Suppressor macrophage treated with lipopolysaccharide for 4 hours (primary cell): ENCODE measurements at regions not wholly inside any gene's neighbourhood (a gene's known extent, or its start where the extent isn't known, plus 50 kb on each side); places are given as distances from the start of the nearest gene placed in this dataset.

Experiments used
- DNase-seq: peaks from one replicate; pipeline ENCODE4 v3.0.0-alpha.2; 2020

DNA sequence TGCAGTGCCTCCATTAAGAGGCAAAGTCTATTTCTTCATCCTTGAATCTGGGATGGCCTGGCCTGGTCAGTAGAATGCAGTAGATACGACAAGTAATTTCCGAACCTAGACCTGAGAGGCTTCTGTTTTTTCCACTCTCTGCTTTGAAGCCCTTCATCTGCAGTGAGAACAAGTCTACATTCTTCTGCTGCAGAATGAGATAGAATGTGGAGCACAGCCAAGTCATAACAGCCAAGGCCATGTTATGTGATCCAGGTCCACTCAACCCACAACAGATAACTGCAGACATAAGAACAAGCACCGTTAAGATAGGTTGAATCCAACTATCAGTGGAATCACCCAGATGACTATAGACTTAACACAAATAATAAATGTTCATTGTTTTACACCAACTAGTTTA, 1297.7 kb downstream of the C4orf33 start:
- DNase-seq: no peak

DNA sequence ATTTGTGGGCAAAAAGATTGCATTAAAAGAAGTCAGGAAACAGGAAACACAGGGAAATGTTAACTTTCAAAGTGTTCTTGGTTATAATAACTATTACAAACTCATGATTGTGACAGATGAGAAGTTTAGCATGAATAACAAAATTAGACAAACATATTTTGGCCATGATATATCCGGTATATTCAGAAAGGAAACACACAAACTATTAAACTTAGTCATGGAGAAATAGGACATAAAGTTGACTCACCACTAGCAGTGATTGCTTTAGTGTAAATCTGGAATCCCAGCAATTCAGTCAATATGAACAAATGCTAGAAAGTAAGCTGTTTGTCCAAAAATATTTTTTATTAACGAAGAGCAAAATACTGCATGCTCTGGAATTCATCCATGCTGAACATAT, 1299.9 kb downstream of the C4orf33 start:
- no peak for DNase-seq

DNA sequence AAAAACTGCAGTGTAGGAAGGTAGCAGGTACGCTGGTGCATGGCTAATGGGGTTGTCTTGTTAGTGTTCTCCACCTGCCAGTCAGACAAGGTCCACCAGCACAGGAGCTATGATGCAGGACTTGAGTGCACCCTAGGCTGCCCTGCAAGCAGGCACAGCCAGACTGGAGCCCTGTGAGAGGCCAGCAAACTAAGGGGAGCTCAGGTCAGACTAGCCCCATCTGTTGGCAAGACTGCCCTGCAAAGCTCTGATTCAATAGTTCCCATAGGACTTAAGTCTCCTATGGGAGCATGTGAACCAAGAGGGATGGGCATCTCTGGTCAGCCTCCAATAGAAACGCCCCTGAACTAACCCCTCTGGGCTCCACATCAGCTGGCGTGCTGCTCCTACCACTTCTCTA, 1307.3 kb downstream of the C4orf33 start:
- DNase-seq: no peak

DNA sequence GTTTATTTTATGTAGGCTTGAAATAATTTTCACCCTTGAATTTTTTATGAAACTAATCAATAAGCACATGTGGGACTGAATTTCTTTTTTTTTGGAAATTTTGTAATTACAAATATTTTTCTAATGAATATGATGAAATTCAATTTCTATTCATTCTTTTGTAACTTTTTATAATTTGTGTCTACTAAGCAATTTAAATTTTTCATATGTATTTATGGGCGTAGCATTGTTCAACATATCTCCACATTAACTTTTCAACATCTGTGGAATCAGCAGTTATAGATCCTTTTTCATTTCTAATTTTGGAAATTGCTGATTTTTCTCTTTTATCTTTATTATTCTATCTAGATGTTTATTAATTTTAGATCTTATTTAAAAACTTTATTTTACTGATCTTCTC, 1320.3 kb downstream of the C4orf33 start:
- no peak for DNase-seq

DNA sequence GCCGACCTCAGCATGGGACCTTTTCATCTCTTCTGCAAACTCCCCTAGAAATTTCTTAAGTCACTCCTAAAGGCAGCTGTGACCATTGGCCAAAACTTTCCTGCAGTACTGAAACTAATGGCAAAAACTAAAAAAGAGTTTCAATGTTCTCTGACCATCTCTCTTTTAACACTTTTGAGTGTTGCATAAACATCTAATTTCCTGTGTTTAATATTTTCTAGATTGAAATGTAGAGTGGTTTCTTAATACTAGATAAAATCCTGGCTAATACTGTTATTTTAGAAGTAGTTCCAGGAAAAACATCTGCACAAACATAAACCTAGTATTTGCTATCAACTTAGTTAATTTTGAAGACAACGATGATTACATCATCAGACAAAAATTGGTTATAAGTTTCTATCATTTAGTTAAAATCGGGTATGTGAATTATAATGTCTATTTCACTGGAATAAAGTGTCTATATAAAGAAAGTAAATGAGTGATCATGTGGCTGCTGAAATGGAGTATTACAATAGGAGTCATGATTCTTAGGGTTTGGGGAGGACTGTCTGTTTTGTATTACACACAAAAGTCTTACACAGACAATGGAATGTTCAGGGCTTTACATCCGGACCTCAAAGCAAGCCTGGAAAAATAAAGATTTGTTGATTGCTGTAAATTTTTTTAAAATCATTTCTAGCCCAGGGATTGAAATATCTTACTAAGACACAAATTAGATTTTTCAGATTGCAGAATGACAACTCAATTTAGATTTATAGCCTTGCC, 1323.4 kb downstream of the C4orf33 start:
- no peak for DNase-seq

DNA sequence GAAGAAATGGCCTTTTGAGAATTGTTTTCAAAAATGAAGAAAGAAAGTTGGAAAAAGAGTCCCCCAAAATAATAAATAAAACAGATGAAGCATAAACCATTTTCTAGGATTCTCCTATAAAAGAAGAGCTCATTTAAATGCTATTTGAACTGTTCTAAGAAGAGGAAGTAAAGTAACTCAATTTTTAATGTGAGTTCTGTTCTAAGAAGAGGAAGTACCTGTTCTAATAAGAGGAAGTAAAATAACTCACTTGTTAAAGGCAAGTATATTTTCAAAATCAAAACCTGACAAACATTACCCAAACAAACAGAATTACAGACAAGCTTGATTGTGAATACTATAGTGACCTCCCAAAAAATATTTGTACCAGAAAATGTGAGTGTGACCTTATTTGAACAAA, 1326.3 kb downstream of the C4orf33 start:
- DNase-seq: no peak

DNA sequence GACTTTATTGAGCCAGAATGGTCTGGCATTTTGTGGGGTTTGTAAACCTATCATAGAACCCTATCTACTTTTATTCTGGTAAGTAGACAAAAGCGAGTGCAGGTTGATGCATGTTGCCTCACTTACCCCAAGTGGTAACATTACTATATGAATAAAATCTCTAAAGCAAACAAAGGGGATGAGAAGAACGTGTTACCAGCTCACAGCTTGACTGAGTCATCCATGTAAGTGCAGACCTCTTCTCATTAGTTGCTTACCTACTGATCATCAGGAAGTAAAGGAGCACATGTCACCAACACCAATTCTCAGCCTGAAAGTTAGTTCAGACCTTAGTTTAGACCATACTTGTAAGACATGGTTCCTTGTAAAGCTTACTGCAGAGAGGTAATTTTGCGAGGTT, 1328.3 kb downstream of the C4orf33 start:
- DNase-seq: no peak

DNA sequence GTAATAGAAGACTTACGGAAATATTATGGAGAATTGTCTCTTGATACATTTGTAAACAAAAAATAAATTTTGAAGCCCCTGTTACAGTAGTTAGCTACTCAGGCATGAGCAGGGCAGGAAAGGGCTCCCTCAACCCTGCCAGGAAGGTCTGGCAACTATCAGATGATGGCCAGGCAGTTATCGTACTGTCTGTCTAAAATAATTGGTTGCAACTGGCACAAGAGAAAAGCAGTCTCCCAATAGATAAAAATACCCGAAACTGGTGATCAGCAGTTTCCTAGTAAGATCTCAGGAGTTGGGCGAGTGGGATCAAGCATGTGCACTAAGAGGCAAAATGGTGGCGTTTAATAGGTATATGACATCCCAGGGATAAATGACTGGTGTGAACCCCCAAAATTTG, 1336.3 kb downstream of the C4orf33 start:
- DNase-seq: no peak

DNA sequence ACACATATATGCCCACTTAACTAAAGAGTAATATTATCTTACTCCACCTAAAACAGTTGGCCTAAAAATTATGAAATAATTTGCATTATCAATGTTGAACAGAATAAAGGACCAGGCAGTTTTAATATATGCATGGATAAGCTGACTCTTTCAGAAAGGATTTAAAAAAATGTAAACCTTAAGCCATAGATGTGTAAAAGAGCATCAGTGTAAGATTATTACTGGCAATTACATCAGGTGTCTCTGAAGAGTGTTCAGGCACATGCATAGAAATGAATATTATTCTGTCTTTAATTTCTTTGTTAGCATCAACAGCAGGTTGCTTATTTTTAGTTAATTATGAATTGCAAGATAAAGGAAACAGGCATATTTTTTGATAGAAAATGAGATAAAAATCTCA, 1353.8 kb downstream of the C4orf33 start:
- no peak for DNase-seq

DNA sequence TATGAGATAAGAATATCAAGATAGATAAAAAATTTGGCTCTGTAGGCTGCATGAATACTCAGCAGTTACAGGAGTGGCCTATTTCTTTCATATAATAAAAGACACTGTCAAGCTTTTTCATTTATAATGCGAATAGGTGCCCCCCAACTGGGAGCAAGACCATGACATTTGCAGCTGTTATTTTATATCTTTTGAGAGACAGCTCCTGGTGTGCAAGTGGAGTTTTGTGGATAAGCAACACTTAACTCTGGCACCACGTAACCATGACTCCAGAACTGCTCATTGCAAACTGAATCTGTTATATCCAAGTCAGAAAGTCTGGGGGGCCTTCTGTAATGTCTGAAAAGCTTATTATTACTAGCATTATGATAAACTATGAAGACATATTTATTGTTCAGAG, 1372.4 kb downstream of the C4orf33 start:
- no peak for DNase-seq

DNA sequence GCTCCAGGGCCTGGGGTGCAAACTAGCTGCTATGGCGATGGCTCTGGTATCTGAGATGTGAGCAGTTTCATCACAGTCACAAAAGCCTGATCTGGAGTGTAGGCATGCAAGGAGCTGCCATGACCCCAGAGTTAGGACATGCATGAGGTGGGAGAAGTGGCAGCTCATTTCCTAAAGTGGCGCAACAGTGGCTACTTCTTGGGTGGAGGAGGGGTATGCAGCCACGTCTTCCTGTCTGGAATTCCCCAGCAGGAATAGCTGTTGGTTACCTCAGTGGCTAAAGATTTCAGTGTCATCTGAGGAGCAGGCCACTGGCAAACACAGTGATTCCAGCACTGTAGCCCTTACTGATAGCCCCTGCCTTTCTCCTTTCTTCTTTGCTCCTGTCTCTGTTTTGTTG, 1382.5 kb downstream of the C4orf33 start:
- DNase-seq: no peak

DNA sequence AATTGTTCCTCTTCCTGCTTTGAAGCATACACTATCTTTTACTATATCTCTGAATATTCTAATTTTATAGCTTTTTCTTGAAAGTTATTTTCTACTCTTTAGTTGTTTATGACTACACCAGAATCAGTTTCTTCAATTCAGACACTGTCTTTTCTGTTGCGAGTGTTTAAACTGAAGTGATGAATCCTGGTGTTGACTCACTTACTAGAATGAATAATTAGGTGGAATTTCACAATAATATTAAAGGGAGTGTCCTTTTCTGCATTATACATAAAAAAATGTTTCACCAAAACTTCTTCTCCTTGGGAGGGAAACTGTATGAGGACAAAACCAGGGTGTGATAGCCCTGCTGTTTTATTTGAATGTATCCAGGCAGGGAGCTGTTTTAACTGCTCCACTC, 1383.1 kb downstream of the C4orf33 start:
- DNase-seq: no peak

DNA sequence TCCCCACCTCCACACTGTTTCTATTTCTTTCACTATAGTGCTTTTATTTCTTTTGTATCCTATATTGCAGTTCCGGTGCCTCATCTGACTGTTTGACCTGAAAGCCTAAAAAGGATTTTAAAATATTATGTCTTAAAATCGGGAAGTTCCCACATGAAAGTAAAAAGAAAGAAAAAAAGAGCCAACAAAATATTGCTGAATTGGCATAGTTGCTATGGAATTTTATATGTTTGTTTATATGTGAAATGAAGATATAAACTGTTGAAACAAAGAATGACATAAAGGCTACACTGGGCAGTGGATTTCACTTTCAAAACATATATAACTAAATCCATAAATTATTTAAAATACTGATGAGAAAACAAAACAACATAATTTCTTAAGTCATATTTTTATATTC, 1383.7 kb downstream of the C4orf33 start:
- DNase-seq: no peak

DNA sequence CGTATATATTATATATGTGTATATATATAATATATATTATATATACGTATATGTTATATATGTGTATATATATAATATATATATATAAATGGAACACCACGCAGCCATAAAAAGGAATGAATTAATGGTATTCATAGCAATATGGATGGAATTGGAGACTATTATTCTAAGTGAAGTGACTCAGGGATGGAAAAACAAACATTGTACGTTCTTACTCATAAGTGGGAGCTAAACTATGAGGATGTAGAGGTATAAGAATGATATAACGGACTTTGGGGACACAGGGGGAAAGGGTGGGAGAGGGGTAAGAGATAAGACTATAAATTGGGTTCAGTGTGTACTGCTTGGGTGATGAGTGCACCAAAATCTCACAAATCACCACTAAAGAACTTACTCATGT, 1388.9 kb downstream of the C4orf33 start:
- no peak for DNase-seq

DNA sequence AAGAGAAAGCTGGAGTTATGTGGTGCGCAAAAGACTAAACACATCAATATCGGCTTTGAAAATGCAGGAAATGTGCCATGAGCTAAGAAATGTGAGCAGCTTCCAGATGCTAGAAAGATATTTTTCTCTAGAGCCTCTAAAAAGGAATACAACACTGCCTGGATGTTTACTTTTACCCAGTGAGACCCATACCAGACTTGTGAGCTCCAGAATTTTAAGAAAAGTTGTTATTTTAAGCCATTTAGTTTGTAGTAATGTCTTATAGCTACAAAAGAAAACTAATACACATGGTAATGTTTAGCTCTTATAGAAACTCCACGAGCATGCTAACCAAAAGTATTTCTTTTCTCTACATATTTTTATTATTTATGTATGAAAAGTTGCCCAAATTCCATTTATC, 1389.4 kb downstream of the C4orf33 start:
- no peak for DNase-seq

DNA sequence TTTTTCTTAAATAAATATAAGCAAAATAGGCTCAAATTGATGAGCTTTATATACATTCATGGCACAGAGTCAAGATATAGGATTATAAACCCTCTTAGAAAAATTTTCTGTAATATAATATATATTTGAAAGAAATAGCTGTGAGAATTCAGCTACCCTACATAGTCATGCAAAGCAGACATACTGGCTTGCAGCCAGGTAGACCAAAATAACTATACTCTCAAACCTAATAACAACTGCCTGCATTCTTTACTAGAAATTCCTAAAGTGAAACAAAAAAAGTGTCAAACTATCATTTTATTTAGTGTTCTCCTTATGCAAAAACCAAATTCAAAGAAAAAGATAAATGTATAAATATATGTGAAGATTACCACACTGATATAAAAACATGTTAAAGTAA, 1390.2 kb downstream of the C4orf33 start:
- no peak for DNase-seq

DNA sequence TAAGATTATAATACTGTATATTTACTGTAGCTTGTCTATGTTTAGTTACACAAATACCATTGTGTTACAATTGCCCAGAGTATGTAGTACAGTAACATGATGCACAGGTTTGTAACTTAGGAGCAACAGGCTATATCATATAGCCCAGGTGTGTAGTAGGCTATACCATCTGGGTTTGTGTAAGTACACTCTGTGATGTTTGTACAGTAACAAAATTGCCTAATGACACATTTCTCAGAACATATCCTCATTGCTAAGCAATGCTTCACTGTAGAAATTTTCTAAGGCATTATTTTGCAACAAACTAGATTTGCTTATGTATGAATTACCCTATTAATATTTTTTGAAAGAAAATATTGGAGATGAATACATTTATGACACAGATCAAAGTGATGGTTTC, 1390.9 kb downstream of the C4orf33 start:
- DNase-seq: no peak

DNA sequence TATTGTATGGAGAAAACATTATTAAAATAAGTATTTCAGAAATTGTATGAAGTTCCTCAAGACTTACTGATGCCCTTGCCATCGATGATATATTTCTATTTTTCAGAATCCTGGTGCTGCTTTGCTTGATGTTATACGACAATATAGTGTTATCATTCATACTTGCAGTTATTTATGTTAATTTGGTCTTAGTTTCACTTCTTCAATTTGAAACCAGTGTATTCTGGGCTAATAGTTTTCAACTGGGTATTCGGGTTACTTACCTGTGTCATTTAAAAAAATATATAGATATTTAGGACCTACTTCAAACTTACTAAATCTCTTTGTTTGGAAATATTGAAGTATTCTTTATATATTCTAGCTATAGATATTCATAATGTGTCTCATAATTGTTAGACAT, 1414.7 kb downstream of the C4orf33 start:
- DNase-seq: no peak

DNA sequence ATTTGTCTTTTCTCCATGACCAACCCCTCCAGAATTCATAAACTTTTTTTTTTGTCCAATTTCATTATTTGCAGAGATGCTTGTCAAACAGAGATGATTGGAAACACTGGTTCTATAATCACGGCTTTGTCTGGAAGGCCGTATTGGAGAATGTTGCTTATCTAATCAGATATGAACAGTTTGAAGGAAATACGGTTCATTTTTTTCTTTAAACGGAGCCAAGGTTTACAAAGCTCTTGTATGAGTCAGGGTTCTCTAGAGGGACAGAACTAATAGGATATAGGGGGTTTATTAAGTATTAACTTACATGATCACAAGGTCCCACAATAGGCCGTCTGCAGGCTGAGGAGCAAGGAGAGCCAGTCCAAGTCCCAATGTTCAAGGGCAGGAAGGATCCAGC, 1415.8 kb downstream of the C4orf33 start:
- no peak for DNase-seq

DNA sequence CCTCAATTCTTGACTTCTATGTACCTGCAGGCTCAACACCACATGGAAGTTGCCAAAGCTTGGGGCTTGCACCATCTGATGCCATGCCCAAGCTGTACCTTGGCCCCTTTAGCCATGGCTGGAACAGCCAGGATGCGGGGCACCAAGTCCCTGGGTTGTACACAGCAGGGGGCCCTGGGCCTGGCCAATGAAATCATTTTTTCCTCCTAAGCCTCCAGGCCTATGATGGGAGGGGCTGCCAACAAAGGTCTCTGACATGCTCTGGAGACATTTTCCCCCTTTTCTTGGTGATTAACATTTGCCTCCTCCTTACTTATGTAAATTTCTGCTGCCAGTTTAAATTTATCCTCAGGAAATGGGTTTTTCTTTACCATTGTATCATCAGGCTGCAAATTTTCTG, 1428.1 kb downstream of the C4orf33 start:
- no peak for DNase-seq

DNA sequence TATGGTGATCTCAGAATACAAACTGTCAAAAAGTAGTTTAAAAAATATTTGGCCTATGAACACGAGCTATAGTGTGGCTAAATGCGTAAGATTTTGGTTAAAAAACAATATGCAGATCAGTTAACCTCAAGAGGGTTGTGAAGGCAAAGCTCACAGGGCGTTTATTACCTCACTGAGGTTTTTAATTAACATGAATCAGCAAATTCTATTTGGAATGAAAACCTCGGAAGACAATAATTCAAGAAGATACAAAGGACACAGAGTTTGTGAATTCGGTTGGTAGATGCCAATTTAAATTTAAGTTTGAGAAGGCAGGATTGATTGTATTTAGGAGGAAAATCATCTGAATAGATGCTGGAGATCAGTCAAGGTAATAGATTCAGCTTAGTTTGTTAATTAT, 1434.6 kb downstream of the C4orf33 start:
- DNase-seq: no peak

DNA sequence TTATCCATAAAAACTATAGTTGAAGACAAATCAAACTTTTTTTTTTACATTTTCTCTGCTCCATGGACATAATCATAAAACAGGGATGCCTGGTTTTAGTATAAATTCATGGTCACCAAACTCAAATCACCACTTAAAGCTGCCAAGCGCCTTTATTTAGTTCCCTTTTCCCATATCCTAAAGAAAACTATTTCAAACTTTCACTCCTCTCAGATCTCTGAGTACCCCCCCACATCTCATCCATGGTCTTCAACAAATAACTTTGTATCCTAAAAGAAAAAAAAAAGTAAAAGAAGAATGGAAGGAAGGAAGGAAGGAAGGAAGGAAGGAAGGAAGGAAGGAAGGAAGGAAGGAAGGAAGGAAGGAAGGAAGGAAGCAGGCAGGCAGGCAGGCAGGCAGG, 1438.7 kb downstream of the C4orf33 start:
- no peak for DNase-seq

DNA sequence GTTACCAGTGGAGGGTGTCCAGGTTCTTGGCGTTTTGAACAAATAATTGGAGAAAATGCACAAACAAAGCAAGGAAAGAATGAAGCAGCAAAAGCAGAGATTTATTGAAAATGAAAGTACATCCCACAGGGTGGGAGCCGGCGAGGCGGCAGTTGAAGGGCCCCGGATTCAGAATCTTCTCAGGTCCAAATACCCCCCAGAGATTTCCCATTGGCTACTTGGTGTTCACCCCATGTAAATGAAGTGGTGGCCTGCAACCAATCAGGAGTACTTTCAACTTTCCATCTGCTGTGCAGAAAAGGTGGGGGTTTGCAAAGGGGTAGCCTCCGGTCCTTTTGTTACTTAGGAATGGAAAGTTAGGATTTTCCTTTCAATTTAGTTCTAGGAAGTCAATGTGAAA, 1447.0 kb downstream of the C4orf33 start:
- no peak for DNase-seq

DNA sequence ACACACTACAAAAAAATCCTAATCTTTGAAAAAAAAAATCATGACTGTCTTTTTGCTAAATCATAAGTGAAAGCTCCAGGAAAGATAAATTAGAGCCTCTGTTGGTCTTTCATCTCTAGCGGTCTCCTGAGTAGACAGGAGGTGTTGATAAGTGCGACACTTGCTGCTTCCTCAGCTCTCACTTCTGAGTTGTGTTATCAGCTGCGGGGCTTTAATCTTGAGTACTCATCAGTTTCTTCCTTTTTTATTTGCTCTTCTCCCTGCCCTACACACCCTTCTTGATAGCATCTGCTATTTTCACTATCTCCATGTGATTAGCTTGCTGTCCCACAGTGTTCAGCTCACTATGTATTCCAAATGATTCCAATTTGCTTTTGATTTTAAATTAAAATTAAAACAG, 1449.2 kb downstream of the C4orf33 start:
- no peak for DNase-seq

DNA sequence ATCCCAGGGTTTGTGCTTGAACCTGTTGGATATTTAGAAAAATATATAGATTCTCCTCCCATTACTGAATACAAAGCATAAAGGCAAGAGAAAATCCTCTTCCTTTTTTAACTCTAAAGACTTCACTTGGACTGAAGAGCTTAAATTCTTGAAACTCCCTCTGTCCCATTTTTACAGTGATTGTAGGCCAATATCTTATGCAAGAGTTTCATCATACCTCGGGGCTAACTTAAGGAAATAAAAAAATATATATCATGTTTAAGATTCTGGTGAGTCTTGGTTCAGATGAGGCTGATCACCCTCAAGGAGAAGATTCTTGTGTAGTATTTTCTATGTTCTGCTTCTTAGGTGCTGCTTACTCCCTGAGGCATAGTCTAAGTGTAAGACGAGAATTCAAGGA, 1449.6 kb downstream of the C4orf33 start:
- DNase-seq: no peak

DNA sequence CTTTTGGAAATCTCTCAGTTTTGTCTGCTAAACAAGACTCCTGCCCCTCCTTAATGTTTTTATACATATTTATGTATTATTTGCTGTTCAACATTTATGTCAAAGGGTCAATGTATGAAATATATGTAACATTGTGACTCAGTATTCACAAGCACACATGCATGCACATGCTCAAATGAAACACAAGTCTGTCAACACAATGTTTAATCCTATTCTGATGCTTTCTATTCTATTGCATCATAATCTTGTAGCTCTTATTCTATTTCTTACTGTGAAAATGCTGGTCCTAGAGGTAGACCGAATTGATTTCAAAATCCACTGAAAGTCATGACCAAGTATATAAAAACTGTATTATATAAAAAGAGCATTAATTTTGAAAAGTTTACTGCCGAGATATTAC, 1463.3 kb downstream of the C4orf33 start:
- DNase-seq: no peak
